DMS53 treated with DMSO at 0.1 percent for 48 hours (cell line): ENCODE measurements at regions not wholly inside any gene's neighbourhood (a gene's known extent, or its start where the extent isn't known, plus 50 kb on each side); places are given as distances from the start of the nearest gene placed in this dataset.

Experiments
- DNase-seq: peaks from one replicate; lab custom pipeline; 2025; ENCODE audit not compliant: unreplicated experiment; lab: John Stamatoyannopoulos, UW

GRCh38 chr5:133715616-133716015, 103.3 kb upstream of the FSTL4 start:
- no peak for DNase-seq

GRCh38 chr5:133715216-133715615, 102.9 kb upstream of the FSTL4 start:
- no peak for DNase-seq

- DNase-seq = no peak
Measured at GRCh38 chr5:133714161-133714915, 102.0 kb upstream of the FSTL4 start.

- no peak for DNase-seq
Measured at GRCh38 chr5:133713751-133714150, 101.4 kb upstream of the FSTL4 start.

- no peak for DNase-seq
Measured at GRCh38 chr5:133713209-133713608, 100.9 kb upstream of the FSTL4 start.

GRCh38 chr5:133712562-133712961, 100.2 kb upstream of the FSTL4 start:
- no peak for DNase-seq

GRCh38 chr5:133709209-133709725, 96.9 kb upstream of the FSTL4 start:
- no peak for DNase-seq

- DNase-seq = no peak
Measured at GRCh38 chr5:133708331-133708850, 96.0 kb upstream of the FSTL4 start.

- DNase-seq = no peak
Measured at GRCh38 chr5:133707629-133708028, 95.3 kb upstream of the FSTL4 start.

GRCh38 chr5:133706506-133707430, 94.4 kb upstream of the FSTL4 start:
- no peak for DNase-seq

- DNase-seq = no peak
Measured at GRCh38 chr5:133705331-133705730, 93.0 kb upstream of the FSTL4 start.

- DNase-seq = no peak
Measured at GRCh38 chr5:133704411-133704810, 92.1 kb upstream of the FSTL4 start.

- no peak for DNase-seq
Measured at GRCh38 chr5:133703935-133704334, 91.6 kb upstream of the FSTL4 start.

- no peak for DNase-seq
Measured at GRCh38 chr5:133702791-133703770, 90.7 kb upstream of the FSTL4 start.

GRCh38 chr5:133701871-133702270, 89.5 kb upstream of the FSTL4 start:
- no peak for DNase-seq

- no peak for DNase-seq
Measured at GRCh38 chr5:133700251-133700650, 87.9 kb upstream of the FSTL4 start.

GRCh38 chr5:133698646-133699526, 86.5 kb upstream of the FSTL4 start:
- DNase-seq = no peak

GRCh38 chr5:133698259-133698554, 85.9 kb upstream of the FSTL4 start:
- no peak for DNase-seq

- DNase-seq = no peak
Measured at GRCh38 chr5:133697536-133698258, 85.4 kb upstream of the FSTL4 start.
